ENCODE measurements at regions not wholly inside any gene's neighbourhood (a gene's known extent, or its start where the extent isn't known, plus 50 kb on each side); places are given as distances from the start of the nearest gene placed in this dataset.

- TF ChIP-seq CTCF (IDR thresholded peaks at IDR 0.05) (no peak), POLR2A (IDR thresholded peaks at IDR 0.05) (no peak), EP300 (IDR thresholded peaks at IDR 0.05) (no peak)
Measured at GRCh38 chr10:4154191-4154715, 369.2 kb upstream of the KLF6 start.
